Smooth muscle cell (in vitro differentiated cells): ENCODE measurements at regions not wholly inside any gene's neighbourhood (a gene's known extent, or its start where the extent isn't known, plus 50 kb on each side); places are given as distances from the start of the nearest gene placed in this dataset.

Experiments used
- DNase-seq: peaks from one replicate; lab custom pipeline; 2025; ENCODE audit not compliant: unreplicated experiment; lab: John Stamatoyannopoulos, UW
- H2AFZ ChIP-seq: fragments of 200-600 bp; sonication (generic); 2 replicates; pipeline ENCODE4 v1.6.0; 2016; ENCODE audit warnings: antibody characterized with exemption, low read depth, mild to moderate bottlenecking
- H3F3A ChIP-seq: fragments of 200-600 bp; sonication (generic); 2 replicates; pipeline ENCODE4 v1.6.0; 2017; ENCODE audit warnings: antibody characterized with exemption, low read depth
- H3K27ac ChIP-seq: fragments of 200-600 bp; sonication (generic); 2 replicates; pipeline ENCODE4 v1.5.1; 2016; ENCODE audit warnings: low read depth, mild to moderate bottlenecking
- H3K27me3 ChIP-seq: fragments of 200-600 bp; sonication (generic); 2 replicates; pipeline ENCODE4 v1.6.1; 2016; ENCODE audit warnings: low read depth, mild to moderate bottlenecking
- H3K36me3 ChIP-seq: fragments of 200-600 bp; sonication (generic); 2 replicates; pipeline ENCODE4 v1.5.1; 2016; ENCODE audit warnings: low read depth
- H3K4me1 ChIP-seq: fragments of 200-600 bp; sonication (generic); 2 replicates; pipeline ENCODE4 v1.5.1; 2016; ENCODE audit warnings: low read depth
- H3K4me2 ChIP-seq: fragments of 200-600 bp; sonication (generic); 2 replicates; pipeline ENCODE4 v1.6.0; 2016; ENCODE audit warnings: mild to moderate bottlenecking
- H3K4me3 ChIP-seq: fragments of 200-600 bp; sonication (generic); 2 replicates; pipeline ENCODE4 v1.5.1; 2016; ENCODE audit warnings: mild to moderate bottlenecking
- H3K79me2 ChIP-seq: fragments of 200-600 bp; sonication (generic); 2 replicates; pipeline ENCODE4 v1.6.0; 2016; ENCODE audit warnings: low read depth, mild to moderate bottlenecking
- H3K9ac ChIP-seq: fragments of 200-600 bp; sonication (generic); 2 replicates; pipeline ENCODE4 v1.6.0; 2016; ENCODE audit warnings: low read depth
- H3K9me3 ChIP-seq: fragments of 200-600 bp; sonication (generic); replicated peaks from 2 replicates; pipeline ENCODE4 v1.5.1; 2016; ENCODE audit warnings: low read depth
- H4K20me1 ChIP-seq: fragments of 200-600 bp; sonication (generic); 2 replicates; pipeline ENCODE4 v1.6.0; 2016; ENCODE audit warnings: low read depth
- CTCF ChIP-seq: fragments of 200-600 bp; sonication (generic); IDR thresholded peaks from 2 replicates; pipeline ENCODE4 v1.5.1; 2017; ENCODE audit warnings: borderline replicate concordance, mild to moderate bottlenecking, antibody characterized with exemption; ENCODE audit not compliant: insufficient read depth, poor library complexity, severe bottlenecking
- WGBS: methylation state at CpG from one replicate; pipeline ENCODE4 v1.1.7; 2016; ENCODE audit warnings: low lambda C conversion rate; 5-methylcytosine and 5-hydroxymethylcytosine counted together

DNA sequence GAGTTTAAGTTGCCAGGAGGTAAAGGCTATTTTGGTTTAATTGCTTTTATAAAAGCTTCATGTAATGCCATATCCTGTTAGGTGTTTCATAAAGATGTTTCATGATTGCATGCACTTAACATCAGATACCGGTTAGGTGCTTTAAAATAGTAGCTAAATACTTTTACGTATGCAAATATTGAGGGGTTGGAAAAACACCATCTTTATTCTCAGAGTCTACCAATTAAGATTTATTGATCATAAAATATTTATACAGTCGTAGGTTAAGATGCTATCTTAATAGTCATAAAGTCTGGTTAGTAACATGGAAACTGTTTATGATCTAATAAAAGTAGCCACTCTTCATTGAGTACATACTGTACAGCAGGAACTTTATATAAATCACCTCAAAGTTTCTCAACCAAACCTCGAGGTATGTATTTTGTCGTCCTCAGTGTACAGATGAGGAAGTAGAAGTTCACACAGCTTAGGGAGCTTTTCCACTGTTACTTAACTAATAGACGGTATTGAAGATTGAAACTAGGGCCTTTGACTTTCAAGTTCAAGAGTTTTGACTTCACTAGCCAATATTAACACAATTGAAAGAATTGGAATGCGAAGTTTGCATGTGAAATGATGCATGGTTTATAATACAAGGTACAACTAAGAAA lies 897.1 kb downstream of the GATA3 start:
- DNase-seq: no peak
- Histone ChIP-seq H4K20me1 (no peaks in the 10 kb centered on the region), H3K79me2 (no peaks in the 10 kb centered on the region), H3K9me3 (no peaks in the 10 kb centered on the region), H3K4me2 (no peak overlapping the region), H2AFZ (no peak overlapping the region), H3F3A (no peaks in the 10 kb centered on the region), H3K4me3 (no peak overlapping the region), H3K36me3 (no peaks in the 10 kb centered on the region), H3K27me3 (no peaks in the 10 kb centered on the region), H3K27ac (no peak overlapping the region), H3K4me1 (no peaks in the 10 kb centered on the region), H3K9ac (no peak overlapping the region)
- 80% methylated on average over 7 of the region's 7 CpGs for WGBS
- TF ChIP-seq CTCF: no peak

- H2AFZ ChIP-seq: no peak overlapping the region
- no peaks in the 10 kb centered on the region for H3K9me3 ChIP-seq
- 82% methylated on average over 4 of the region's 4 CpGs for WGBS
- H3K27me3 ChIP-seq: no peaks in the 10 kb centered on the region
- no peaks in the 10 kb centered on the region for H3K4me1 ChIP-seq
- no peaks in the 10 kb centered on the region for H3F3A ChIP-seq
- no peak overlapping the region for H3K4me2 ChIP-seq
- DNase-seq: no peak
- no peaks in the 10 kb centered on the region for H3K36me3 ChIP-seq
- H3K79me2 ChIP-seq: no peaks in the 10 kb centered on the region
- no peak overlapping the region for H3K9ac ChIP-seq
- no peak for TF ChIP-seq CTCF
- H3K4me3 ChIP-seq: no peak overlapping the region
- H3K27ac ChIP-seq: no peak overlapping the region
- no peaks in the 10 kb centered on the region for H4K20me1 ChIP-seq
These were observed 901.9 kb downstream of the GATA3 start for GRCh38 chr10:8956400-8956799.

GRCh38 chr10:8962249-8962648 lies 907.8 kb downstream of the GATA3 start:
- no peak overlapping the region for H3K9ac ChIP-seq

More at GRCh38 chr10:8962249-8962648, 907.8 kb downstream of the GATA3 start:
- Histone ChIP-seq H3K79me2 (no peaks in the 10 kb centered on the region), H3F3A (no peaks in the 10 kb centered on the region), H3K36me3 (no peaks in the 10 kb centered on the region), H3K4me1 (no peaks in the 10 kb centered on the region), H3K4me2 (no peak overlapping the region), H3K9me3 (no peaks in the 10 kb centered on the region), H4K20me1 (no peaks in the 10 kb centered on the region), H3K27me3 (no peaks in the 10 kb centered on the region), H3K4me3 (no peak overlapping the region), H3K27ac (no peak overlapping the region), H2AFZ (no peak overlapping the region)
- no peak for DNase-seq
- TF ChIP-seq CTCF: no peak
